ENCODE measurements at regions not wholly inside any gene's neighbourhood (a gene's known extent, or its start where the extent isn't known, plus 50 kb on each side); places are given as distances from the start of the nearest gene placed in this dataset.
"Not testable (repeated sequence)": the region's sequence is repeated elsewhere in the genome, so short reads cannot be mapped to it uniquely, and the experiment has no call there.

DNA sequence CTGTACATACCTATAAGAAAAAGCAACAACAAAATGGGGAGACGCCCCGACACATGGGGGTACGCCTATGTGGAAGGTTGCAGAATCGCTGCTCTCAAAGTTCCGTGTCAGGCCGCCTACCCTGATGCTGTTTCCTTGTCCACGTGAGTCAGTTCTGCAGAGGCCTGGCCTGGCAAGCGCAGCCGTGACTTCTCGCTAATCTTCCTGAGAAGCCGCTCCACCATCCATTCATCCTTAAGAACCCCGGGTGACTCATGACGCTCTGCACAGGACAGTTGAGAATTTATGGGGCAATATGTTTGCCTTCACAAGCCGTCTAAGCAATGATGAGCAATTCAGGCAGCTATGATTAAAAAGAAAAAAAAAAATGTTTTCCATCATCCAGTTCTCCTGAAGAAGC lies 122.3 kb upstream of the TMPRSS2 start:
- no peak for DNase-seq

DNA sequence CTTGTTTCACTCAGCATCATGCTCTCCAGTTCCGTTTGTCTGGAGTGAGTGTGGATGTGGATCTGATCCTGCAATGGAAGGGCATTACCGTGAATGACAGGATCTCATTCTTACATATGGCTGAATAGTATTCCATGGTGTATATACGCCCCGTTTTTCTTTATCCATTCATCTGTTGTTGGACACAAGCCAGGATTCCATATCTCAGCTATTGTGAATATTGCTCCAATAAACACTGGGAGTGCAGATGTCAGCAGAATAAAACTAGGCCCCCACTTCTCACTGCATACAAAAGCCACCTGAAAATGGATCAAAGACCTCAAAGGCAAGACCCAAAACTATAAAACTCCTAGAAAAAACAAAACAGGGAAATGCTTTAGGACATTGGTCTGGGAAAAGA lies 120.3 kb upstream of the TMPRSS2 start:
- no peak for DNase-seq

DNA sequence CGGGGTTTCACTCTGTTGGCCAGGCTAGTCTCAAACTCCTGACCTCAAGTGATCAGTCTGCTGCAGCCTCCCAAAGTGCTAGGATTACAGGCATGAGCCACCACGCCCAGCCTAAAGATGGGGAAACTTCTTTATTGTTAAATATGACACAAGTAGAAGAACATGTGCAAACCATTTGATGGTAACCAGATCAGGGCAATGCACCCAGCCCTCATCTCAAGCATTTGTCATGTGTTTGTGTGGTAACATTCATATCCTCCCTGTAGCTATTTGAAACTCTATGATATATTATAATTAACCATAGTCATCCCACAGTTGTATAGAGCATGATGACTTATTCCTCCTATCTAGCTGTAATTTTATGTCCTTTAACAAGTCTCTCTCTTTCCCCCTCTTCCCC lies 119.5 kb upstream of the TMPRSS2 start:
- DNase-seq, result no peak

DNA sequence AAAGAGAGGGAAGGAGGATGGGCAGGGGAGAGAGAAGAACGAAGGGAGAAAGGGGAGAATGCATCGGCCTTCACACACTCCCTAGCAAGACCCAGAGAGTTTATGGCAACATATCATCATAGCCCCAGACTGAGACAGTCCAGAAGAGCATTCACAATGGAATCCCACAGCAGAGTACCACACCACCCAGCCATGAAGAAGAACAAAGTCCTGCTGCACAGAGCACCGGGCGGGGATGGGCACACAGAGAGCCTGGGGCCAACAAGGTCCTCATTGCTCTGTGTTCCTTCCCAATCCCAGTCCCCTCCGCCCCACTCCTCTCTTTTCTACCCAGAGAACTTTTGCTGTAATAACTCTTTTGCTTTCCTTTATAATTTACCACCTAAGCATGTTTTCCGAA lies 118.1 kb upstream of the TMPRSS2 start:
- no peak for DNase-seq

DNA sequence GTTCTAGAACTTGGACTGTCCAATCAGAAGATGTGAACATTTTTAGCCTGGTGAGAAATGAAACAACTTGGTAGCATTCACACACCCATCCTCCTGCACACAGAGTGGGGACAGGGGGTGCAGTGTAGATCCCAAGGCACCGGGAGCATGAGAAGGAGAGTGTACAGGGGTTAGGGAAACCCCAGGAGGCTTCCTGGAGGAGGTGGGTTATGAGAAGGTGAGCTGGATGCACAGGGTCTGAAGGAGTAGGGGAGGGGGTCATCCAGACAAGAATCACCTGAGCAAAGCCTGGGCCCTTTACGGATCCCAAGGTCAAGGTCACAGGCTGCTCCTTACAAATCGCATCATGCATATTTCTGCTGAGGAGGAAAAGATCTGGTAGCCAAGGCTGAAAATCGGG lies 117.5 kb upstream of the TMPRSS2 start:
- no peak for DNase-seq

DNA sequence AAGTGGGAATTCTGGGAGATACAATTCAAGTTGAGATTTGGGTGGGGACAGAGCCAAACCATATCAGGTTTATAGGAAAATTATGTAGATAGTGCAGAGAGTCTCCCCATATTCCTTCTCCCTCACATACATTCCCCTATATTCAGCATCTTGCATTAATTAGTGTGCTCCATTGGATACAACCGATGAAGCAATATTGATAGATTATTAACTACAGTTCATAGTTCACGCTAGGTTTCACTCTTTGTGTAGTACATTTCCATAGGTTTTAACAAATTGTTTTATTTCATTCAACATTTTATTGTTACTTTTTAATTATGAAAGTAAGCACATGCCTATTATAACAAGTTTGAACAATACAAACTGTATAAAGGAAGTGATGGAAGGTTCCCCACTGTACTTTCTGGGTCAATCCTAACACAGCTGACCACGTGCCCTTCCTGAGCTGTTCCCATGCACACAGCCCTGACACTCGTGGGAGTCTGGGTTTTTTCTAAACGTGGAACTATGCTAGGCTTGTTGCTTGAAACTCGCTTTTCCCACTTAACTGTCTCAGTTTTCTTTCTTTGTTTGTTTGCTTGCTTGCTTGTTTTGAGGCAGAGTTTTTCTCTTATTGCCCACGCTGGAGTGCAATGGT lies 116.8 kb upstream of the TMPRSS2 start:
- no peak for DNase-seq

DNA sequence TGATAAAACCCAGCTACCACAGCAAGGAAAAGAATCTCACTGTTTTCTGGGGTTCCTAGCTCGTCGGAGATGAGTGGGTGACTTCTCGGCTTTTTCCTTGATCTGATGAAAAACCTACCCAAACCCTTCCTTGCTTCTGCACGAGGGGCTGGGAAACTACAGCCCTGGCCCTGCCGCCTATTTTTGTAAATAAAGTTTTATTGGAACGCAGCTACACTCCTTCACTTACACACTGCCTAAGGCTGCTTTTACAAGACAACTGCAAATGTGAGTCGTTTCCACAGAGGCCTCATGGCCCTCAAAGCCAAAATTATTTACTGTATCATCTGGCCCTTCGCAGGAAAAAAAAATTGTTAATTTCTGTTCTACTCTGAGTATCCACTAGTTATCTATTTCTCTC lies 116.0 kb upstream of the TMPRSS2 start:
- DNase-seq, result no peak

DNA sequence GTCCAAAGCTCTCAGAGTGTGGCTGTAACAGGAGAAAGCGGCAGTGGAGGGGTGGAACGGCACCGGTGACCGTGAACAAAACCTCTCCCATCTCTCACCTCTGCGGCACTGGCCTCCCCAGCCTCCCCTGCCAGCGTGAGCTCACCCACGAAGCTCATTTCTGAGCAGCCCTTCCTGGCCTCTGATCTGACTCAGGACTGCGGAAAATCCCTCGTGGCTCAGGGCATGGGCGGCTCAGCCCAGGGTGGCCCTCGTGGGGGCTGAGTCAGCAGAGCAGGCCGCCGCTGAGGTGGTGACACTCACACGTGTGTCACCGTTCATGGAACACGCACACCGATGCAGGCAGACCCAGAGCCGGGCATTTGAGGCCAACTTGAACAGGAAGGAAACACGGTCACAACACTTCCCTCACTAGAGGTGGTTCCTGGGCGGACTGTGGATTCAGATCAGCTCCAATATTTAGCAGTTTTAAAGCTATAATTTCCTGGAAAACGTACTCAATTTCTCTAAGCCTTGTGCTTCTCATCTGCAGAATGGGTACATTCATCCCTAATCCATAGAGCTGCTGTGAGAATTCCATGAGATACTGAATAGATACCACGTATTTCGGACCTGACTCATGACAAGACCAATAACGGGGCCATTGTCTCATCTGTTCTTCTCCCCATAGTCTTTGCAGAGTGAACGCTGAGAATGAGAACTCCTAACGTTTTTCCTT lies 115.0 kb upstream of the TMPRSS2 start:
- peak; percentile 66 to 77 for DNase-seq

DNA sequence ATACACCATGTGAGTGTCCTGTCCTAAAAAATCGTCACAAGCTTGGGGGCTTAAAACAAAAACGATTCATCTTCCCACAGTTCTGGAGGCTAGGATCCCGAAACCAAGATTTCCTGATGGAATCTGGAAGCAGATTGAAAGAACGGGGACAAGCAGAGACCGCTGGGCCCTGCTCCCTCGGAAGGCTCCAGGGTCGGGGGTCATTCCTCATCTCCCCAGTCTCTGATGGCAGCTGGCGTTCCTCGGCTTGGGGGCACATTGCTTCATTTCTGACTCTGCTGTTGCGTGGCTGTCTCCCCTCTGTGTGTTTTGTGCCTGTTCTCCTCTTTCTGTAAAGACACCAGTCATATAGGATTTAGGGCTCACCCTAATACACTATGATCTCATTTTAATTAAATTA lies 114.2 kb upstream of the TMPRSS2 start:
- DNase-seq, result no peak

DNA sequence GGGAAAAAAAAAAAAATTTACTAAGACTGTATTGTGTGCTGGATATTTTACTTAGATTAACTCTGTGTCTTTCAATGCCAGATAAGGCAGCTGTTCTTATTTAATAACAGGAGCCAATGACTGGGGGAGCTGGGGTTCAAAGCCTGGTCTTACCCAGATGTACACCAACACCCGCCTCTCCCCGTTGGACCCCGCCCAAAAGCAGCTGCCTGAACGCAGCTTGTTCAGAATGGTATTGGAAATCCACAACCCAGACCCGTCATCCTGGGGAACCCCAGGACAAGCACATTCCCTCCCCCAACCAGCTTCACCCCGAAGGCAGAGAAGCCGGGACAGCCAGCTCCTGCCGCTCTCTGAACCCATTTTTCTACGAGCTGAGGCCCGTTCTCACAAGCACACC lies 113.6 kb upstream of the TMPRSS2 start:
- DNase-seq, result no peak

DNA sequence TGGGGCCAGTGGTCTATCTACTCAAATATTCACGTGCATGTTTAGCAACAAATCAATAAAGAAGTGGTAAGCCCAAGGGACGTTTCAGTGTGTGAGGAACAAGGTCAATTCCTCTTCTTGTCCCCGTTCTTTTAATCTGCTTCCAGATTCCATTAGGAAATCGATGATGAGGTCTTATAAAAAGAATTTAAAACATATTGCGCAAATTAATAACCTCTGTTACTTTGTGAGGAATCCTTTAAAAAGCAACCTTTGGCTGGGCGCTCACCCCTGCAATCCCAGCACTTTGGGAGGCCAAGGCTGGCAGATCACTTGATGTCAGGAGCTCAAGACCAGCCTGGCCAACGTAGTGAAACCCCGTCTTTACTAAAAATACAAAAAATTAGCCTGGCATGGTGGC lies 113.0 kb upstream of the TMPRSS2 start:
- no peak for DNase-seq

DNA sequence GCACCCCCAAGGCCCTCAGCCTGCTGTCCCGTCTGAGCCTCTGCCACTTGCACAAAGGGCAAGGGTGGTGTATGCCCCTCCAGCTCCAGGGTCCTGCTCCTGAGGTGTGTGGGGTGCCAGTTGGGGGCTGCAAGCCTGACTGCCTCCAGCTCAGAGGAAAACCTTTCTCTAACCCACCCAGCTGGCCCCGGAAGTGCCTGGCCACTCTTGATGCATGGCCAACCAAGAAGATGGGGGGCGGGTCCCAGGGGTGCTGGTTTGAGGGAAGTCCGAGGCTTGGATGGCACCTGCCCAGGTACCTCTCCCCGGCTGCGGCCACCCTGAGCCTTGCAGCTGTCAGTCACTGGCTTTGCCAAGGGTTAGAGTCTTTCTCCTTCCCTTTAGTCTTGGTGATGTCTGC lies 112.6 kb upstream of the TMPRSS2 start:
- no peak for DNase-seq

DNA sequence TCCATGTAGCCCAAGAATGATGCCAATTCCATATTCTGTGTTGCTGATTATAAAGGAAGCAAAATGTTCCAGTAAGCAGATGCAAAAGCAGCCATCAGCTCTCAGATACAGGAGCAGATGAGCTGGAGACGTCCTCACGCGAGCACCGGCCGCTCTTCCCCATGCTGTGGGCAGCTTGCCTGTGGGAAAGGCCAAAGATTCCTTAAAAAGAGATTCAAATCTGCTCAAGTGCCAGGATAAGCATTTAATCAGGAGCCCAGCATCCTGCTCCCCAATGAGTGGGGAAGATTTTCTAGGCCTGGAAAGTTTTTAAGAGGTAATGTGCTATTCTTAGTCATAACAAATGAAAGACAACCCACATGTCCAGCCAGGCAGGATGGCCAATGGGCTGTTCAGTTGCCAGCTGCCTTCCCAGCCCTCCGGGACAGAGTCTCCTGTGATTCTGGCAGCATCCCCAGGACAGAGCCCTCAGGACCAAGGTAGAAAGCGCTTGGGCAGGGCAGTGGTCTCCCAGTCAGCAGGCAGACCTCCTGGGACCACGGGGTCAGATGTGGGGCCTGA lies 108.2 kb upstream of the TMPRSS2 start:
- DNase-seq, result no peak

DNA sequence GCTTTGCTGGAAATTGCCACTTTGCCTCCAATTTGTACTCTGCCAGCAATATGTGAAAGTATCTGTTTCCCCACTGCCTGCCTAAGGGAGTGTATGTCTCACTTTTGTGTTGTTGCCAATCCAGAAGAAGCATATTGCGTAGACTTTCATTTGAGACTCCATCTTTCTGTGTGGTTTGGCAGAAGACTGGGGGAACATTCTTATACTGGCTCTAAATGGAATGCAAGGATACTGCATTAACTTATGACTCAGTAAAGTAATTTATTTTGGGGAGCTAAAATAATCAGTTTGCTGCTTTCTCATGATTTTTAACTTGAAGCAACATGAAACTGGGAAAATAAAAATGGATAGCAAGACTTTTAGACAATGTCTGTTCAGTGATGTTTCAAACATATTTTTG lies 107.7 kb upstream of the TMPRSS2 start:
- no peak for DNase-seq

DNA sequence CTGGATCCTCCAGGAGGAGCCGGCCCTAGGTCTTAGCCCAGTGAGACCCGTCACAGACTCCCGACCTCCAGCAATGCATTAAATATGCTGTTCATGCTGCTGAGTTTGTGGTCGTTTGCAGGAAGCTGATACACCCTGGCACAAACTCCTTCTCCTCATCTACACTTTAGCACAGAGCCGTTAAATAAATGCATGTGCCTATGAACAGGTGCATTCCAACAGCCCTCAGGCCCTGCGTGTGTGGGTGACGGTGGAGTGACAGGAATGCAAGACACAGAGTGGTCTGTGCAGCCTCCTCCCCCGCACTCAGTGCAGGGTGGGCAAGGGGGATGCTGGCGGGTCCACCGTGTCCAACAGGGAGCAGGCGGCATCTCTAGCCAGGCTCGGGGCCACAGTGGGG lies 106.6 kb upstream of the TMPRSS2 start:
- no peak for DNase-seq

DNA sequence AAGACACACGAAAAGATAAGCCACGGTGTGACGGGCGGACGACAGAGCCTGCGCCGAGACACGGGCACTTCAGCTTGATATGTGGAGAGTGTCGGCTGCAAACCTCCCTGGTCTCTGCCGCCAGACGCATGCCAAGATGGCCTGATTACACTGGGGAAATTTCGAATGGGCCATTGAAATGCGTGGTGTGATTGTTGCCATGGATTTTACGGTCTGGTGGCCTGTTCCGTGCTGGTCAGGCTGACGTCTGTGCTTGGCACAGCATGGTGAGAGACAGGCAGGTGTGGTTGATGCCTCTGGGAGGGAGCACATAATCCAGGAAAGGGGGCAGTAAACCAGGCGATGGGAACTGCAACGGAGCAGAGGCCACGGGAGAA lies 105.6 kb upstream of the TMPRSS2 start:
- no peak for DNase-seq

DNA sequence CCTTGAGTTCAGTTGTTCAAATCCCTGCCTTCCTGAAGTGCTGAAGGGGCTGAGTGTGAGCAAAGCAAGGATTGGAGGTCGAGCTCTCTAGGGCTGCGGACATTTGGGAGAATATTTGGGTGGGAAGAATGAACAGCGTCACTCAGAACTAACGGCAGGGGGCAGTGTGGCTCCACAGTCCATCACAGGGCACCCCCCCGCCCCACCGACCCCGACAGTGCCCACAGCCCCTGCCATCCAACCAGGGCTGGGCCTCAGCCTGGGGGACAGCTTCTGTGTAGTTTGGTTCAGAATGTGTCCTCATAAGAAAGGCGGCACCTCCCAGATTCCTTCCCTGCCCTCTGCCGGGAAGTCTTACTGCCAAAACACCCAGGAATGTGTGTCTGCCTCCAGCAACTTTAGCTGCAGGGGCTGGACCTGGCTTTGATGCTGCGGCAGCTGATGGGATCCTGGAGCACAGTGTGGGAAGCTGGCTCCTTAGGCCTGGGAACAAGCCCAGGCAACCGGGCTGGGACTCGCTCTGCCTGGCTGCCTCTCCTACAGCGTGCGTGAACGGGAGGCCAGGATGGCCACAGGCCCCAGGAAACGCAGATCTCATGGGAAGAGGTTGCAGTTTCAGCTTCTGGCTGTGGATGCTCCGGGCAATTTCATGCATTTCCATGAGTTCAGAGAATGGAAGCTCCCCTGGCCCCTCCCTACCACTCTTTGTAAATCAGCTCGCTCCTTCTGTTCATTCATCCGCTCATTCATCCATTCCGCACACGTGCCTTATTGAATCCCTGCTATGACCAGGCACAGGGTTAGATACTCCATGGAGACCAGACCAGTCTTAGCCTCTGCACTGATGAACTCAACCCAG lies 104.9 kb upstream of the TMPRSS2 start:
- DNase-seq, result peak; percentile 51 to 54

DNA sequence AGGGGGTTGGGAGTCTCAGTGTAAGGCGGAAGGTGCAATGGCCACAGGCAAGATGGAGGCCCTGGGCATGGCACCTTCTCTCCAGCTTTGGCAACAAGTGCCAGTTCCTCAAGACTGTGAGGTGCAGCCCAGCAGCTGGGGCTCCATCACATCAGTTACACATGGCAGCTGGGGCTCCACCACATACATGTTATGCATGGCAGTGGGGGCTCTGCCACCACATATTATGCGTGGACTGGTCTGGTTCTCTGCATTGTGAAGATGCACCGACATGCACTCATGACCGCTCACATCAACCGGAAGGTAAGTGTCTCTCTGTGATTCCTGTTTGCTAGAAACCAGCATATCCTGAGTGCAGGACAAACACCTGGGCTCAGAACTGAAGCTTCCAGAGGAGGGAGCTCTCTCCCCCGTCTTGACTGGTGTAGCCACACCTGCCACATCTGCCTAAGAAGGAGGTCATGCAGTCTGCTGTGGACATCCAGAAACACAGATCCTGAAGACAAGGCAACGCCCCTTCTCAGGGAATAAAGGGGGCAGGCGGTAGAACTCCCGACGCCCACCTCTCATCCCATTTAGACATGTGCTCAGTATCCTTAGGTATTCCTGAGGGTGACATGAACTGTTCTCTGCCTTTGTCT lies 104.1 kb upstream of the TMPRSS2 start:
- DNase-seq, result peak in 1 of 2 experiments; percentile 24

DNA sequence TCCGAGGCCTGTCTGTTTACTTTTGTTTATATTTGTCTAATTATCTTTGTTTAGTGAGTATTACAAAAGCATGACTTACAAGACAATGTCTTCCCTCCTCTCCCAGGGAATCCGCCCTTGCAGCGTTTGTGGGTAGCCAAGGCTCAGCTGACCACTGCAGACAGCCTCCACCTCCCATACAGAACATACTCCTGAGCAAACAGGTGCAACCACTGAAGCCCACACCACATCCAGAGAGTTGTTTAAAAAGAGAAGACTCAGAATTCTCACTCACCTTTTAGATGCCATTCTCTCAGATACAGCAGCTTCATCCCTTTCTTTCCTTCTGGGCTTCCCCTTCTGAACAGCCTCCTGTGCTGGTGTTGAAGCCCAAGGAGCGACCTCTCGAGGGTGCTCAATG lies 103.5 kb upstream of the TMPRSS2 start:
- no peak for DNase-seq

DNA sequence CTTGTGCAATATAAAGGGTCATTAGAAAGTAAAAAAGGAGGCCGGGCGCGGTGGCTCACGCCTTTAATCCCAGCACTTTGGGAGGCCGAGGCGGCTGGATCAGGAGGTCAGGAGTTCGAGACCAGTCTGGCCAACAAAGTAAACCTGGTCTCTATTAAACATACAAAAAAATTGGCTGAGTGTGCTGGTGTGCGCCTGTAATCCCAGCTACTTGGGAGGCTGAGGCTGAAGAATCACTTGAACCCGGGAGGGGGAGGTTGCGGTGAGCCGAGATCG lies 102.8 kb upstream of the TMPRSS2 start:
- not testable (repeated sequence) for DNase-seq

DNA sequence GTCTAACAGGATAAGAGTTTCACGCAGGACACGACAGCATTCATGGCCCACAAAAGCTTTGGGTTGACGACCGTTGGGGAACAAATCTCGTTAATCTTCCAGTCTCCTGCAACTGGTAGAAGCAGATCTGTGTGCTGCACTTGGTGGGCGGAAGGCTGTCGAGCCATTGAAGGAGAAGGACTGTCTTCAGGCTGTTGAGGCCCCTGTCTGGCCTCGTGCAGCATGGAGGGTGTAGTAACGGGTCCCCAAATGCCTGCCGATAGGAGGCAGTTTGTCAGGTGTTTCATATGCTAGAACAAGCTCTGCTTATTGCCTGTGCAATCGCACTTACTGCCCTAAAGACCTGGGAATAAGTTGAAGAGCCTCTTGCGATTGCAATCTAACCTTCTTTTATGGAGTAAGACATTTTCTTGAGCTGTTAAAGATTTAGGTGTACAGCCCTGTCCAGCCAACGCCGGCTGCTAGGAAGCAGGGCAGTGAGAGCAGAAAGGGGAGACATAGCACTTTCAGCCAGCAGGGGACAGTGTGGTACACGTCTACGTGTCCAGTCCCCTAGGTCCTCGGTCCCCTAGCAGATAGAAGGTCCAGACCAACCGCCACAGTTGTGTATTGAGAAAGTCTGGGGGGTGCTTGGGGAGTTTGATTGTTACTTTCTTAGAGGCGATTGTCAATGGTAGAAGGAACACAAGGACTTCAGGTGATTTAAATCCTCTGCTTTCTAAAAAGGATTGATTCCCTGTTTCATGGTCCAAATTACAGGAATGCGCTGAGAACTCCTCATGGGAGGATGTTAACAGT lies 102.3 kb upstream of the TMPRSS2 start:
- DNase-seq, result peak; percentile 48 to 50

DNA sequence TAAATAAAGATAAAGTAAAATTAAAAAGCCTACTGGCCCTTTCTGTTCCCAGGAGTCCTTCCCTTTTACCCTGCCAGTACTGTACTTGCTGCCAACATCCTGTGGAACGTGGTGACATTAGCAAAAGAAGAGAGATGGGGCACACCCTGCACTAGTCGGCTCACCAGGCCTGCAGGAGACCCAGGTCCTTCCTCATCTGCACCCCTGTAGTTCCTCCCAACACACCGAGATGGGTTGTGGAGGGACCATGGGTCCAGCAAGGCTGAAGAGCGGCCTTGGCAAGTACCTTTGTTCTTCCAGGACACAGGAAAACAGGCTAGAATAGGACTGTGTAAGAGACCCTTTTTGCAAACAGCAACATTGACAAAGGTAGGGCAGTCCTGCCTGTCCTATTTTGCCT lies 98.7 kb upstream of the TMPRSS2 start:
- DNase-seq, result no peak

DNA sequence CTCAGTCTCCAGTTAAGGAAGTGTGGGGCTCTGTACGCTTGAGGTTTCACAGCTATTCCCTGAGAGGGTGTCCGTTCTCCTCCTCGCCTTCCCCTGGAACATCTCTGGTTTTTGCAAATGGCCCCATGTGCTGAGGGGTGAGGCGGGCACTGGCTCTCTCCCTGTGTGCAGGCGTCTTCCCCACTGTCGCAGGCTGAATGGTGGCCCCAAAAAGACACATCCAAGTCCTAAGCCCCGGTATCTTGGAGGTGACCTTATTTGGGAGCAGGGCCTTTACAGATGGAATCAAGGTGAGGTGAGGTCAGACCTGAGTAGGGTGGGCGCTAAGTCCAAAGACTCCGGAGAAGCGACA lies 98.0 kb upstream of the TMPRSS2 start:
- DNase-seq, result no peak

All from activated T-cell treated with anti-CD3 and anti-CD28 coated beads, Interleukin-2, amount 50 U/mL, for 48 hours (primary cell).